ENCODE measurements at regions not wholly inside any gene's neighbourhood (a gene's known extent, or its start where the extent isn't known, plus 50 kb on each side); places are given as distances from the start of the nearest gene placed in this dataset.

- CTCF ChIA-PET: no interaction called here
- H3K36me3 Mint-ChIP-seq (ENCODE audit: low read depth): no peaks in the 10 kb centered on the region
Measured at GRCh38 chr2:123693836-123694235, 331.3 kb upstream of the CNTNAP5 start.

GRCh38 chr2:123695426-123695825 is 329.7 kb upstream of the CNTNAP5 start:
- ATAC-seq: no peak
- no peak overlapping the region for H3K27ac Mint-ChIP-seq
- no peak for DNase-seq
- no peaks in the 10 kb centered on the region for H3K36me3 Mint-ChIP-seq (ENCODE audit: low read depth)
- H3K9me3 Mint-ChIP-seq (ENCODE audit: insufficient read depth): peaks cover 13% of the 10 kb centered on the region
- POLR2A ChIA-PET: no interaction called here
- CTCF ChIA-PET: no interaction called here
- H3K27me3 Mint-ChIP-seq (ENCODE audit: low read depth): no peaks in the 10 kb centered on the region
- H3K4me3 Mint-ChIP-seq: no peak overlapping the region
- H3K4me1 Mint-ChIP-seq (ENCODE audit: low read depth): no peaks in the 10 kb centered on the region

More at GRCh38 chr2:123693836-123694235, 331.3 kb upstream of the CNTNAP5 start:
- H3K9me3 Mint-ChIP-seq (ENCODE audit: insufficient read depth): peaks cover 13% of the 10 kb centered on the region
- H3K27ac Mint-ChIP-seq: no peak overlapping the region
- no peak overlapping the region for H3K4me3 Mint-ChIP-seq
- DNase-seq (no peak), ATAC-seq (no peak)
- POLR2A ChIA-PET: interaction anchor here (0.6 kb wide), 1 partner anchor 1109 kb away, joined by 4 read pairs; no protein-coding TSS in a partner anchor
- H3K27me3 Mint-ChIP-seq (ENCODE audit: low read depth): no peaks in the 10 kb centered on the region
- H3K4me1 Mint-ChIP-seq (ENCODE audit: low read depth): no peaks in the 10 kb centered on the region

DNA sequence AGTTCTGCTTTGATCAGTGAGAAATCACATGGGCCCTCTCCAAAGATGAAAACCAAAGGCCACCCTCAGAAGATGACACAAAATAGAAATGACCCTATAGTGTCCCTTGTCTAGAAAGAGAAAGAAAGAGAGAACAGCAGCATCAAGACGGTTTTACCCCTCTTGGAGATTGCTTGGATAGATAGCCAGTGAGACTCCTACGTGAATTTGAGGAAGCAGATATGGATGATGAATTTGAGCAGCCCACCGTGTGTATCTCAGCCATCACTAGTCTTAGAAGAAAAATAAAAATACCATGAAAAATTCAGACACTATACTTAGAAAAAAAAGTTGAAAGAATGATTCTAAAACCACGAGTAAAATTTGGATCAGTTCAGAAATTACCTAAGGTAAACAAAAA is 329.1 kb upstream of the CNTNAP5 start:
- CTCF ChIA-PET: no interaction called here

DNA sequence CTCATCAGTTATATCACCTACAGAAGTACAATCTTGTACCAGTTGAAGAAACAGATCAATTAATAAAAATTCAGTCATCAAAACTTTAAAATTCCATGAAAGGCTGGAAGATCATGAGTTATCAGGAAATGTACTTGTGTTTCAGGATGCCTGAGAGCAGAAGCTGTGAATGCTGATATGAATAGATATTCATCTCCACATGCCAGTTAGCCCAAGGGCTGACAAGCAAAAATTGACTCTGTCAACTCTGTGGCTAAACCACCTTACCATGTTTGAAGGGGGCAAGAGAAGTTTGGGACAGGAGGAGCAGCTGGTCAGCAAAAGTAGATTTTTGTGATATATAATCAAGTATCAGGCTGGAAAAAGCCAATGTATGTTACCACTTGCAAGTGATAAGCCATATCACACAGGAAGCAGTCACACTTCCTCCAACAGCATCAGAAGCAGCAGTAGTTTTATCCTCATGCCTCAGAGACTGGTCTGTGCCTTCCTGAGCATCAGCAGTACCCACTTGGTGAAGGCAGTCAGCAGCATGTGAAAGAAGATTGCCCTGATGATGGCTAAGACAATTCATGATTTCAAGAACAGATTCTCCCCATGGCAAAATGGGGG is 328.2 kb upstream of the CNTNAP5 start:
- no peaks in the 10 kb centered on the region for H3K4me1 Mint-ChIP-seq (ENCODE audit: low read depth)
- no peaks in the 10 kb centered on the region for H3K36me3 Mint-ChIP-seq (ENCODE audit: low read depth)
- no peak overlapping the region for H3K4me3 Mint-ChIP-seq
- no peaks in the 10 kb centered on the region for H3K27me3 Mint-ChIP-seq (ENCODE audit: low read depth)
- ChIA-PET CTCF (no interaction called here), POLR2A (no interaction called here)
- ATAC-seq (no peak), DNase-seq (no peak)
- H3K27ac Mint-ChIP-seq: no peak overlapping the region
- peaks cover 8% of the 10 kb centered on the region for H3K9me3 Mint-ChIP-seq (ENCODE audit: insufficient read depth)

More for the DNA sequence above, 329.1 kb upstream of the CNTNAP5 start:
- no peak for ATAC-seq
- no peak overlapping the region for H3K4me3 Mint-ChIP-seq
- peaks cover 9% of the 10 kb centered on the region for H3K9me3 Mint-ChIP-seq (ENCODE audit: insufficient read depth)
- no peaks in the 10 kb centered on the region for H3K36me3 Mint-ChIP-seq (ENCODE audit: low read depth)
- H3K4me1 Mint-ChIP-seq (ENCODE audit: low read depth): no peaks in the 10 kb centered on the region
- POLR2A ChIA-PET: no interaction called here
- DNase-seq: no peak
- no peak overlapping the region for H3K27ac Mint-ChIP-seq
- no peaks in the 10 kb centered on the region for H3K27me3 Mint-ChIP-seq (ENCODE audit: low read depth)

DNA sequence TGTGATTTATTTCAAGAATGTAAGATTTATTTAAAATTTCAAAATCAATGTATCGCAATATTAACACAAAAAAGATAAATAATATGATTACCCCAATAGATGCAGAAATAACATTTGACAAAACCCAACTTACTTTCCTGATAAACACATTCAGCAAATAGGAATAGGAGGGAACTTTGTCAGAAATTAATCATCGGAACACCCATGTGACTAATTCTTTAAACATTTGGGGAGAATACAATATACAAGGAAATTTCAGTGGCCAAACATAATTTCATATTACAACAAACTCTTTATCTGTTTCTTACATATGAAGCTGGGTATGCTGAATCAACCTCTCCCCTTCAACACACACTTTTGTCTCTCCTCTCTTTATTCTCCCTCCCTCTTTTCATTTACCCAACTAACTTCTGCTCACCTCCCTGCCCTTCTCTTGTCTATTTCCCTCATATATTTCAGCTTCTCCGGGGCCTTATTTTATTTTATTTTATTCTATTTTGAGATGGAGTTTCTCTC is 309.6 kb upstream of the CNTNAP5 start:
- Mint-ChIP-seq H3K9me3 (ENCODE audit: insufficient read depth) (peaks cover 16% of the 10 kb centered on the region), H3K4me1 (ENCODE audit: low read depth) (no peaks in the 10 kb centered on the region), H3K36me3 (ENCODE audit: low read depth) (no peaks in the 10 kb centered on the region), H3K4me3 (no peak overlapping the region), H3K27me3 (ENCODE audit: low read depth) (no peaks in the 10 kb centered on the region), H3K27ac (no peak overlapping the region)
- ATAC-seq: no peak
- DNase-seq: no peak
- ChIA-PET POLR2A (no interaction called here), CTCF (no interaction called here)

DNA sequence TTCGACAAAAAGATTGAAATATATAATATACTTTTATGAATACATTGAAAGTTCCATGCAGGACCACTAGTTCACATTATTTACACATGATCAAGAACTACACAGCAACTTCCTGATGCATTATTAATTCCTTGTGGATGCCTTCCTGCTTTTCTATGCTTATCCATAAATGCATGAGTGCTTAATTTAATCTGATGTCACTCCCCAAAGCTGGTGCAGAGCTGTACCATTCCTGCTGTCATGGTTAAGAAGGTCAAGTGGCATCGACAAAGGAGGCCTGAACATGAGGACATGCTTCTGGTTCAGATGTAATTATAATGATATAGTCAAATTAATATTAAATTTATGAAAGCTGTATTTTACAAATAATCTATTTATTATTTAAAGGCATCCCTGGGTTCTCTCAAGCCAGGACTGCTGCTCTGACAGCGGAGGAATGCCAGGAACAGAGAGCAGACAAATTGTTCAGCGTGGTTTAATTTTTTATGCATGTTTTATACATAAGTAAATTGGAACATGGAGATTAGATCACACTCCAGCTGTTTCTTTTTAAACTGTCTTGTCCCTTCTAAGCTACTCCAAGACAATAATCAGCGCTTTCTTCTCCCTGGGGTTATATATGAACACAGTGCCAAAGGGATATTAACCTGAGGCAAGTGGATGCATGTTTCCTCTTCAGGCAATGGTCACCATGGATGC is 307.3 kb upstream of the CNTNAP5 start:
- POLR2A ChIA-PET: no interaction called here
- H3K9me3 Mint-ChIP-seq (ENCODE audit: insufficient read depth): peaks cover 14% of the 10 kb centered on the region
- no peak for ATAC-seq
- no peaks in the 10 kb centered on the region for H3K4me1 Mint-ChIP-seq (ENCODE audit: low read depth)
- H3K36me3 Mint-ChIP-seq (ENCODE audit: low read depth): no peaks in the 10 kb centered on the region
- no peak overlapping the region for H3K4me3 Mint-ChIP-seq
- H3K27ac Mint-ChIP-seq: no peak overlapping the region
- CTCF ChIA-PET: no interaction called here
- no peak for DNase-seq
- H3K27me3 Mint-ChIP-seq (ENCODE audit: low read depth): no peaks in the 10 kb centered on the region

DNA sequence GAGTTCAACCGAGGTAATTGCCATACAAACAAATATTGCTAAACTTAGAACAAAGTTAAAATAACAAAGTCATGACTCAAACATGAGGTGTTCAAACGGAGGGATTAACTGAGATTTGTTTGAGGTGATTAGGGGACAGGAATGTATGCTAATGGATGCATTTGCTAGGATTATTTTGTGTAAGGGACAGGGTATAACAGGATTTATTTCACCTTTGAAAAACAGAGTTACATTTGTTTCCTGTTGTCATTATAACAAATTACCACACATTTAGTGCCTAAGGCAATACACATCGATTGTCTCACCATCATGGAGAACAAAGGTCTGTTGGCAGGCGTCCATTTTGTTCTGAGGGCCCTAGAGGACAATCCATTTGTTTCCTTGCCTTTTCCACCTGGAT is 304.3 kb upstream of the CNTNAP5 start:
- Mint-ChIP-seq H3K27me3 (ENCODE audit: low read depth) (no peaks in the 10 kb centered on the region), H3K9me3 (ENCODE audit: insufficient read depth) (peaks cover 9% of the 10 kb centered on the region), H3K4me1 (ENCODE audit: low read depth) (no peaks in the 10 kb centered on the region), H3K4me3 (no peak overlapping the region), H3K36me3 (ENCODE audit: low read depth) (no peaks in the 10 kb centered on the region), H3K27ac (no peak overlapping the region)
- ATAC-seq (no peak), DNase-seq (no peak)
- ChIA-PET POLR2A (no interaction called here), CTCF (no interaction called here)

DNA sequence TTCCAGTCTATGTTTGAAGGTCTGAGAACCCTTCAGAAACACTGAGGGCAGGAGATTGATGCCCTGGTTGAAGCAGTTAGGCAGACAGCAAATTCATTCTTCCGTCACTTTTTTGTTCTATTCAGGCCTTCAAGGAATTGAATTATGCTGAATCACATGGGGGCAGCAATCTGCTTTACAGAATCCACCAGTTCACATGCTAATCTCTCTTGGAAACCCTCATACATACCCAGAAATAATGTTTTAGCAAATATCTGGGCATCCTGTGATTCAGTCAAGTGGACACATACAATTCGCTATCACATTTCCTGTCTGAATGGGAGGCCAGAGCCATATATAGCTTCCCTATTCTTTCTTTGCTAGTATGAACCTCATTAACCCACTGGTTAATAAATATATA is 301.4 kb upstream of the CNTNAP5 start:
- Mint-ChIP-seq H3K4me1 (ENCODE audit: low read depth) (no peaks in the 10 kb centered on the region), H3K4me3 (no peak overlapping the region), H3K27me3 (ENCODE audit: low read depth) (no peaks in the 10 kb centered on the region), H3K36me3 (ENCODE audit: low read depth) (no peaks in the 10 kb centered on the region), H3K27ac (no peak overlapping the region), H3K9me3 (ENCODE audit: insufficient read depth) (peaks cover 10% of the 10 kb centered on the region)
- DNase-seq (no peak), ATAC-seq (no peak)
- ChIA-PET POLR2A (no interaction called here), CTCF (no interaction called here)

GRCh38 chr2:123732563-123732962 is 292.5 kb upstream of the CNTNAP5 start:
- no peak for DNase-seq
- H3K4me1 Mint-ChIP-seq (ENCODE audit: low read depth): no peaks in the 10 kb centered on the region
- H3K27ac Mint-ChIP-seq: no peak overlapping the region
- no peak for ATAC-seq
- H3K4me3 Mint-ChIP-seq: no peak overlapping the region
- no peaks in the 10 kb centered on the region for H3K27me3 Mint-ChIP-seq (ENCODE audit: low read depth)
- no peaks in the 10 kb centered on the region for H3K36me3 Mint-ChIP-seq (ENCODE audit: low read depth)
- peaks cover 12% of the 10 kb centered on the region for H3K9me3 Mint-ChIP-seq (ENCODE audit: insufficient read depth)
- ChIA-PET POLR2A (no interaction called here), CTCF (no interaction called here)

GRCh38 chr2:123737371-123737770 is 287.7 kb upstream of the CNTNAP5 start:
- H3K36me3 Mint-ChIP-seq (ENCODE audit: low read depth): no peaks in the 10 kb centered on the region
- no peak for DNase-seq
- CTCF ChIA-PET: no interaction called here
- H3K27ac Mint-ChIP-seq: no peak overlapping the region
- H3K4me1 Mint-ChIP-seq (ENCODE audit: low read depth): no peaks in the 10 kb centered on the region
- H3K4me3 Mint-ChIP-seq: no peak overlapping the region
- peaks cover 11% of the 10 kb centered on the region for H3K9me3 Mint-ChIP-seq (ENCODE audit: insufficient read depth)
- no peak for ATAC-seq
- POLR2A ChIA-PET: no interaction called here
- H3K27me3 Mint-ChIP-seq (ENCODE audit: low read depth): no peaks in the 10 kb centered on the region

GRCh38 chr2:123738643-123739042 is 286.4 kb upstream of the CNTNAP5 start:
- Mint-ChIP-seq H3K36me3 (ENCODE audit: low read depth) (no peaks in the 10 kb centered on the region), H3K4me1 (ENCODE audit: low read depth) (no peaks in the 10 kb centered on the region), H3K27me3 (ENCODE audit: low read depth) (no peaks in the 10 kb centered on the region), H3K9me3 (ENCODE audit: insufficient read depth) (peaks cover 11% of the 10 kb centered on the region), H3K4me3 (no peak overlapping the region), H3K27ac (no peak overlapping the region)
- ATAC-seq: no peak
- ChIA-PET CTCF (no interaction called here), POLR2A (no interaction called here)
- DNase-seq: no peak

- Mint-ChIP-seq H3K36me3 (ENCODE audit: low read depth) (no peaks in the 10 kb centered on the region), H3K27me3 (ENCODE audit: low read depth) (no peaks in the 10 kb centered on the region), H3K9me3 (ENCODE audit: insufficient read depth) (peaks cover 11% of the 10 kb centered on the region), H3K4me1 (ENCODE audit: low read depth) (no peaks in the 10 kb centered on the region), H3K4me3 (no peak overlapping the region), H3K27ac (no peak overlapping the region)
- ChIA-PET POLR2A (no interaction called here), CTCF (no interaction called here)
- DNase-seq (no peak), ATAC-seq (no peak)
Measured at GRCh38 chr2:123746006-123746405, 279.1 kb upstream of the CNTNAP5 start.

GRCh38 chr2:123747326-123747725 is 277.8 kb upstream of the CNTNAP5 start:
- DNase-seq (no peak), ATAC-seq (no peak)
- H3K4me1 Mint-ChIP-seq (ENCODE audit: low read depth): no peaks in the 10 kb centered on the region
- no peaks in the 10 kb centered on the region for H3K27me3 Mint-ChIP-seq (ENCODE audit: low read depth)
- CTCF ChIA-PET: no interaction called here
- peaks cover 11% of the 10 kb centered on the region for H3K9me3 Mint-ChIP-seq (ENCODE audit: insufficient read depth)
- POLR2A ChIA-PET: no interaction called here
- H3K4me3 Mint-ChIP-seq: no peak overlapping the region
- no peaks in the 10 kb centered on the region for H3K36me3 Mint-ChIP-seq (ENCODE audit: low read depth)
- no peak overlapping the region for H3K27ac Mint-ChIP-seq

Data from activated CD8-positive, alpha-beta T cell treated with anti-CD3 and anti-CD28 coated beads, Interleukin-2, amount 10 ng/mL, durations not matched to agents 7 days and 5 days (primary cell).